HCT116 (cell line): ENCODE measurements at regions not wholly inside any gene's neighbourhood (a gene's known extent, or its start where the extent isn't known, plus 50 kb on each side); places are given as distances from the start of the nearest gene placed in this dataset.

Experiments used
- ATAC-seq: fragments of 200-7000 bp; cut with Tn5 transposase; 2 replicates; pipeline ENCODE4 v1.9.1; 2020; ENCODE audit warnings: mild to moderate bottlenecking, moderate library complexity
- BruUV-seq: library from RNA; stranded (reverse); fragments of 400-500 nt; replicated peaks from 2 replicates; lab custom pipeline; 2021; lab: Mats Ljungman, UMichigan
- CTCF ChIA-PET: fragments of 300-600 bp; sonication (Branson Sonifier 250); formaldehyde crosslinking; loops from one replicate; lab custom pipeline; 2021; ENCODE audit warnings: antibody characterized with exemption; lab: Charles Lee
- POLR2A ChIA-PET: fragments of 300-600, 350-600 bp; sonication (Branson Sonifier 250); formaldehyde crosslinking; loops from one replicate; lab custom pipeline; 2021; ENCODE audit warnings: antibody characterized with exemption; lab: Charles Lee
- RAD21 ChIA-PET, 2 experiments: fragments of 300-600 bp; sonication (Branson Sonifier 250); formaldehyde crosslinking; loops; one replicate each; lab custom pipeline; 2023; ENCODE audit warnings: low total read pairs in 2 of 2; ENCODE audit not compliant: uncharacterized antibody in 2 of 2, unreplicated experiment in 2 of 2, low non-redundant PET in 1 of 2; lab: Charles Lee
- DNase-seq: peaks from one replicate; pipeline ENCODE4 v3.0.0-alpha.2; 2010; ENCODE audit warnings: low read depth, low spot score
- H2AFZ ChIP-seq: fragments of 200-600 bp; shearing (Covaris generic), sonication (generic); 2 replicates; pipeline ENCODE4 v1.6.1; 2017; ENCODE audit warnings: low read depth, mixed run types, mixed read lengths, antibody characterized with exemption, low read length; ENCODE audit not compliant: poor library complexity, severe bottlenecking
- H3K27ac ChIP-seq: 2 replicates; pipeline ENCODE4 v1.5.1; 2012; ENCODE audit warnings: low read depth, low read length
- H3K27me3 ChIP-seq: fragments of 200-600 bp; sonication (generic); 2 replicates; pipeline ENCODE4 v1.6.1; 2016; ENCODE audit warnings: mixed run types, low read length, mixed read lengths; ENCODE audit not compliant: insufficient read depth
- H3K36me3 ChIP-seq, 2 experiments: fragments of 200-500 bp in 1 of 2; fragments of 200-600 bp in 1 of 2; sonication (Bioruptor generic) in 1 of 2; sonication (generic) in 1 of 2; 2 replicates each; pipeline versions ENCODE4 v1.5.1 to v1.6.1; 2014 to 2016; ENCODE audit warnings: low read length in 2 of 2, inconsistent platforms in 1 of 2, mixed read lengths in 1 of 2, mixed run types in 1 of 2; ENCODE audit not compliant: insufficient read depth in 2 of 2, control insufficient read depth in 1 of 2
- H3K4me1 ChIP-seq, 2 experiments: fragments of 200-600 bp in 1 of 2; sonication (generic) in 1 of 2; 2 replicates each; pipeline versions ENCODE4 v1.5.1 to v1.6.1; 2012 to 2017; ENCODE audit warnings: low read length in 2 of 2, inconsistent platforms in 1 of 2, mild to moderate bottlenecking in 1 of 2, mixed read lengths in 1 of 2, mixed run types in 1 of 2, moderate library complexity in 1 of 2; ENCODE audit not compliant: insufficient read depth in 2 of 2, control insufficient read depth in 1 of 2
- H3K4me2 ChIP-seq: fragments of 200-600 bp; sonication (generic); 2 replicates; pipeline ENCODE4 v1.6.1; 2017; ENCODE audit warnings: mixed run types, low read length, mixed read lengths
- H3K4me3 ChIP-seq, 2 experiments: fragments of 200-600 bp in 1 of 2; sonication (generic) in 1 of 2; replicated peaks in 1 of 2; 2 replicates each; pipeline ENCODE4 v1.5.1; 2011 to 2016; ENCODE audit warnings: low read length in 2 of 2, control low read depth in 1 of 2, low read depth in 1 of 2, mild to moderate bottlenecking in 1 of 2, mixed read lengths in 1 of 2, mixed run types in 1 of 2
- H3K79me2 ChIP-seq: fragments of 200-600 bp; sonication (generic); 2 replicates; pipeline ENCODE4 v1.6.1; 2017; ENCODE audit warnings: mild to moderate bottlenecking, mixed run types, low read length, moderate library complexity, mixed read lengths; ENCODE audit not compliant: insufficient read depth
- H3K9ac ChIP-seq: fragments of 200-600 bp; sonication (generic); 2 replicates; pipeline ENCODE4 v1.6.1; 2016; ENCODE audit warnings: low read length, mixed read lengths
- H3K9me2 ChIP-seq: fragments of 200-600 bp; sonication (generic), shearing (Covaris generic); 2 replicates; pipeline ENCODE4 v1.6.1; 2017; ENCODE audit warnings: mixed run types, mild to moderate bottlenecking, moderate library complexity; ENCODE audit not compliant: insufficient read depth
- H3K9me3 ChIP-seq, 2 experiments: fragments of 200-500 bp in 1 of 2; fragments of 200-600 bp in 1 of 2; sonication (Bioruptor generic) in 1 of 2; sonication (generic) in 1 of 2; 2 replicates each; pipeline ENCODE4 v1.6.1; 2014 to 2017; ENCODE audit warnings: low read length in 2 of 2, mixed read lengths in 2 of 2, inconsistent platforms in 1 of 2, low read depth in 1 of 2, mild to moderate bottlenecking in 1 of 2, mixed run types in 1 of 2, moderate library complexity in 1 of 2; ENCODE audit not compliant: control insufficient read depth in 1 of 2, insufficient read depth in 1 of 2
- H4K20me1 ChIP-seq: fragments of 200-600 bp; sonication (generic), shearing (Covaris generic); 2 replicates; pipeline ENCODE4 v1.6.1; 2017; ENCODE audit warnings: mixed run types, mild to moderate bottlenecking, moderate library complexity; ENCODE audit not compliant: insufficient read depth
- ATF3 ChIP-seq: IDR thresholded peaks from 2 replicates; pipeline ENCODE4 v1.6.1; 2012
- CBX3 ChIP-seq: IDR thresholded peaks from 2 replicates; pipeline ENCODE4 v1.6.1; 2012; ENCODE audit warnings: low read depth
- CEBPB ChIP-seq: IDR thresholded peaks from 2 replicates; pipeline ENCODE4 v1.6.1; 2012; ENCODE audit warnings: low read depth
- EZH2 ChIP-seq: fragments of 200-600 bp; sonication (generic); IDR thresholded peaks from 2 replicates; pipeline ENCODE4 v1.6.1; 2017; ENCODE audit warnings: antibody characterized with exemption, mixed run types
- EZH2phosphoT487 ChIP-seq: fragments of 200-600 bp; IDR thresholded peaks from 2 replicates; pipeline ENCODE4 v1.6.1; 2018; ENCODE audit warnings: antibody characterized with exemption, borderline replicate concordance
- FOSL1 ChIP-seq: IDR thresholded peaks from 2 replicates; pipeline ENCODE4 v1.6.1; 2012; ENCODE audit warnings: low read depth
- JUND ChIP-seq: IDR thresholded peaks from 2 replicates; pipeline ENCODE4 v1.6.1; 2012
- POLR2A ChIP-seq: IDR thresholded peaks from 2 replicates; pipeline ENCODE4 v1.7.0; 2011; ENCODE audit warnings: borderline replicate concordance; ENCODE audit not compliant: insufficient read depth, insufficient read length; ENCODE audit errors: extremely low read depth
- RAD21 ChIP-seq: IDR thresholded peaks from 2 replicates; pipeline ENCODE4 v1.6.1; 2012; ENCODE audit warnings: low read depth, mild to moderate bottlenecking
- SIN3A ChIP-seq: IDR thresholded peaks from 2 replicates; pipeline ENCODE4 v1.6.1; 2012; ENCODE audit warnings: low read depth
- SP1 ChIP-seq: IDR thresholded peaks from 2 replicates; pipeline ENCODE4 v1.6.1; 2012; ENCODE audit warnings: low read depth
- SRF ChIP-seq: IDR thresholded peaks from 2 replicates; pipeline ENCODE4 v1.6.1; 2012; ENCODE audit warnings: low read depth
- TCF7L2 ChIP-seq: IDR thresholded peaks from 2 replicates; pipeline ENCODE4 v1.7.0; 2011; ENCODE audit warnings: borderline replicate concordance, inconsistent platforms; ENCODE audit not compliant: insufficient read depth, insufficient read length; ENCODE audit errors: extremely low read depth
- YY1 ChIP-seq: IDR thresholded peaks from 2 replicates; pipeline ENCODE4 v1.6.1; 2011; ENCODE audit warnings: low read length, low read depth, moderate library complexity, mild to moderate bottlenecking; ENCODE audit not compliant: insufficient replicate concordance; ENCODE audit errors: extremely low read depth
- ZBTB33 ChIP-seq: IDR thresholded peaks from 2 replicates; pipeline ENCODE4 v1.6.1; 2011; ENCODE audit warnings: mild to moderate bottlenecking, low read length, moderate library complexity; ENCODE audit not compliant: insufficient replicate concordance; ENCODE audit errors: extremely low read depth
- ZFX ChIP-seq: fragments of 450-650 bp; IDR thresholded peaks from 2 replicates; pipeline ENCODE4 v1.6.1; 2017
- intact Hi-C: fragments of 100-400 bp; cut with micrococcal nuclease; formaldehyde crosslinking; loops from 2 replicates; pipeline ENCODE4 v1.10.0; 2022

- no peak for ATAC-seq
- Histone ChIP-seq H3K9me2 (no peaks in the 10 kb centered on the region), H3K9me3 (no peaks in the 10 kb centered on the region), H3K4me1 (no peaks in the 10 kb centered on the region), H3K79me2 (no peaks in the 10 kb centered on the region), H3K4me2 (no peak overlapping the region), H3K27ac (no peak overlapping the region), H3K27me3 (no peaks in the 10 kb centered on the region), H3K9ac (no peak overlapping the region), H3K36me3 (no peaks in the 10 kb centered on the region), H2AFZ (no peak overlapping the region), H3K4me3 (no peak overlapping the region), H4K20me1 (no peaks in the 10 kb centered on the region)
- no peak for DNase-seq
- intact Hi-C loops: no loop called here
- ChIA-PET RAD21 (no interaction called here), CTCF (no interaction called here), POLR2A (no interaction called here)
- BruUV-seq: no TSS peak
- TF ChIP-seq EZH2: no peak
- TF ChIP-seq FOSL1: no peak
- TF ChIP-seq CBX3: no peak
- no peak for TF ChIP-seq RAD21
- no peak for TF ChIP-seq YY1
- no peak for TF ChIP-seq ATF3
These were observed 149.8 kb upstream of the NR5A2 start for GRCh38 chr1:199877526-199878384.

GRCh38 chr1:199878823-199879222 lies 148.7 kb upstream of the NR5A2 start:
- H4K20me1 ChIP-seq: no peaks in the 10 kb centered on the region
- H3K9me2 ChIP-seq: no peaks in the 10 kb centered on the region
- ChIA-PET CTCF (no interaction called here), RAD21 (no interaction called here), POLR2A (no interaction called here)
- H3K4me2 ChIP-seq: no peak overlapping the region
- H3K27ac ChIP-seq: no peak overlapping the region
- H2AFZ ChIP-seq: no peak overlapping the region
- BruUV-seq: no TSS peak
- DNase-seq (no peak), ATAC-seq (no peak)
- no peaks in the 10 kb centered on the region for H3K36me3 ChIP-seq
- no peak overlapping the region for H3K4me3 ChIP-seq
- no peaks in the 10 kb centered on the region for H3K27me3 ChIP-seq
- no peaks in the 10 kb centered on the region for H3K9me3 ChIP-seq
- intact Hi-C loops: no loop called here
- no peaks in the 10 kb centered on the region for H3K79me2 ChIP-seq
- H3K9ac ChIP-seq: no peak overlapping the region
- no peaks in the 10 kb centered on the region for H3K4me1 ChIP-seq
- TF ChIP-seq EZH2phosphoT487: no peak
- no peak for TF ChIP-seq CBX3
- TF ChIP-seq ZFX: no peak
- no peak for TF ChIP-seq JUND
- no peak for TF ChIP-seq YY1
- TF ChIP-seq SIN3A: no peak
- TF ChIP-seq RAD21: no peak
- no peak for TF ChIP-seq CEBPB
- TF ChIP-seq FOSL1: no peak
- no peak for TF ChIP-seq POLR2A
- TF ChIP-seq ZBTB33: no peak
- no peak for TF ChIP-seq TCF7L2
- no peak for TF ChIP-seq SP1
- no peak for TF ChIP-seq EZH2
- no peak for TF ChIP-seq SRF
